SK-N-SH treated with all-trans-retinoic acid at 6 μM for 48 hours (cell line): ENCODE measurements at regions not wholly inside any gene's neighbourhood (a gene's known extent, or its start where the extent isn't known, plus 50 kb on each side); places are given as distances from the start of the nearest gene placed in this dataset.

Source experiments
- ARNTL ChIP-seq: fragments of 450-650 bp; formaldehyde crosslinking; IDR thresholded peaks from 2 replicates; pipeline ENCODE4 v1.5.0; 2020; ENCODE audit warnings: low read depth, mild to moderate bottlenecking, moderate library complexity, borderline replicate concordance
- CREB5 ChIP-seq: fragments of 250-450 bp; sonication (Bioruptor Pico); IDR thresholded peaks from 2 replicates; pipeline ENCODE4 v1.5.1; 2020; ENCODE audit warnings: low read depth, mild to moderate bottlenecking, moderate library complexity
- CSDC2 ChIP-seq: fragments of 250-450 bp; sonication (Bioruptor Pico); IDR thresholded peaks from 2 replicates; pipeline ENCODE4 v1.5.0; 2020; ENCODE audit warnings: mild to moderate bottlenecking, moderate library complexity
- ESRRG ChIP-seq: fragments of 250-450 bp; sonication (Bioruptor Pico); IDR thresholded peaks from 2 replicates; pipeline ENCODE4 v1.6.1; 2021; ENCODE audit warnings: mild to moderate bottlenecking
- GLIS3 ChIP-seq: fragments of 250-450 bp; sonication (Bioruptor Pico); IDR thresholded peaks from 2 replicates; pipeline ENCODE4 v1.5.0; 2020; ENCODE audit warnings: mild to moderate bottlenecking, moderate library complexity
- PATZ1 ChIP-seq: fragments of 250-450 bp; sonication (Bioruptor Pico); IDR thresholded peaks from 2 replicates; pipeline ENCODE4 v1.8.0; 2020; ENCODE audit warnings: mild to moderate bottlenecking, moderate library complexity, borderline replicate concordance
- TSHZ2 ChIP-seq: fragments of 250-450 bp; sonication (Bioruptor Pico); IDR thresholded peaks from 2 replicates; pipeline ENCODE4 v1.5.0; 2020; ENCODE audit warnings: mild to moderate bottlenecking, moderate library complexity
- ZFP3 ChIP-seq: fragments of 250-450 bp; sonication (Bioruptor Pico); IDR thresholded peaks from 2 replicates; pipeline ENCODE4 v1.5.0; 2020; ENCODE audit warnings: mild to moderate bottlenecking, moderate library complexity
- ZNF70 ChIP-seq: fragments of 450-650 bp; formaldehyde crosslinking; IDR thresholded peaks from 2 replicates; pipeline ENCODE4 v1.5.0; 2020; ENCODE audit warnings: mild to moderate bottlenecking, moderate library complexity

- TF ChIP-seq PATZ1 (CRISPR knock-in tag) (no peak), ZFP3 (CRISPR knock-in tag) (no peak), TSHZ2 (CRISPR knock-in tag) (no peak), ARNTL (no peak), ZNF70 (CRISPR knock-in tag) (no peak), CREB5 (CRISPR knock-in tag) (no peak), GLIS3 (CRISPR knock-in tag) (no peak), CSDC2 (no peak), ESRRG (CRISPR knock-in tag) (no peak)
These were observed 1048.6 kb upstream of the SEMA6A start for GRCh38 chr5:117623042-117623805.
